Spleen (tissue), 11 donors: ENCODE measurements at regions not wholly inside any gene's neighbourhood (a gene's known extent, or its start where the extent isn't known, plus 50 kb on each side); places are given as distances from the start of the nearest gene placed in this dataset.
"Not testable (repeated sequence)": the region's sequence is repeated elsewhere in the genome, so short reads cannot be mapped to it uniquely, and the experiment has no call there.

Experiments used
- DNase-seq: peaks from one replicate; pipeline ENCODE4 v3.0.0-alpha.2; 2020
- H3K27ac ChIP-seq, 8 donors: fragments of 200-600 bp; sonication (generic) in 7 of 8; 1 replicate in 4 of 8; 2 replicates in 4 of 8; pipeline versions ENCODE4 v1.5.0 to v1.8.0; 2016 to 2021; ENCODE audit warnings: inconsistent platforms in 4 of 8, mild to moderate bottlenecking in 4 of 8, moderate library complexity in 1 of 8
- H3K27me3 ChIP-seq, 7 donors: fragments of 200-600 bp; sonication (generic) in 6 of 7; replicated peaks in 1 of 7; 1 replicate in 4 of 7; 2 replicates in 3 of 7; pipeline versions ENCODE4 v1.5.0 to v1.8.0; 2016 to 2021; ENCODE audit warnings: inconsistent platforms in 3 of 7, mild to moderate bottlenecking in 1 of 7
- H3K36me3 ChIP-seq, 6 donors: fragments of 200-600 bp; sonication (generic) in 5 of 6; 1 replicate in 4 of 6; 2 replicates in 2 of 6; pipeline versions ENCODE4 v1.5.0 to v1.8.0; 2016 to 2021; ENCODE audit warnings: inconsistent platforms in 2 of 6
- H3K4me1 ChIP-seq, 6 donors: fragments of 200-600 bp; sonication (generic) in 5 of 6; 1 replicate in 3 of 6; 2 replicates in 3 of 6; pipeline versions ENCODE4 v1.5.0 to v1.8.0; 2016 to 2021; ENCODE audit warnings: inconsistent platforms in 3 of 6
- H3K4me3 ChIP-seq, 8 donors: fragments of 200-600 bp; sonication (generic) in 7 of 8; 1 replicate in 4 of 8; 2 replicates in 4 of 8; pipeline versions ENCODE4 v1.5.0 to v1.8.0; 2016 to 2021; ENCODE audit warnings: inconsistent platforms in 4 of 8, mild to moderate bottlenecking in 4 of 8, moderate library complexity in 2 of 8
- H3K9me3 ChIP-seq, 8 donors: fragments of 200-600 bp; sonication (generic) in 7 of 8; 1 replicate in 4 of 8; 2 replicates in 4 of 8; pipeline versions ENCODE4 v1.5.0 to v1.8.0; 2016 to 2021; ENCODE audit warnings: inconsistent platforms in 4 of 8
- POLR2A ChIP-seq, 3 donors: fragments of 450-650 bp; IDR thresholded peaks; one replicate each; pipeline ENCODE4 v1.5.1; 2017; ENCODE audit warnings: antibody characterized with exemption in 3 of 3, mild to moderate bottlenecking in 1 of 3
- POLR2AphosphoS5 ChIP-seq, 3 donors: sonication (generic); formaldehyde crosslinking; IDR thresholded peaks; one replicate each; pipeline ENCODE4 v1.5.1; 2017; ENCODE audit warnings: antibody characterized with exemption in 3 of 3
- WGBS, 5 donors: extraction: QIAGEN DNeasy Blood & Tissue Kit in 3 of 5; methylation state at CpG; one replicate each; pipeline versions ENCODE4 v1.1.5 to v1.1.7; 2013 to 2018; 5-methylcytosine and 5-hydroxymethylcytosine counted together
- intact Hi-C: fragments of 100-400 bp; cut with DNase I; formaldehyde crosslinking; loops from one replicate; pipeline ENCODE4 v1.15.0; 2023; ENCODE audit warnings: low total_unique reads
- TF ChIP-seq, protein P1 (sequence below), 11 experiments: fragments of 200-600 bp in 7 of 11; fragments of 450-650 bp in 4 of 11; sonication (generic) in 4 of 11; IDR thresholded peaks in 8 of 11; conservative IDR thresholded peaks in 3 of 11; 1 replicate in 7 of 11; 2 replicates in 4 of 11; pipeline versions ENCODE4 v1.4.0 to v1.8.0; 2016 to 2021; ENCODE audit warnings: antibody characterized with exemption in 11 of 11, inconsistent platforms in 4 of 11, mild to moderate bottlenecking in 1 of 11
- donor health status: healthy with polysubstance abuse.
- donor health status: DM: no; HTN: no; CAD: no; lungs with moderate emphysema.
- donor health status: DM: no; HTN: no; CAD: no.
- donor health status: Bipolar disorder and iron deficiency.
- donor health status: healthy.
- donor health status: DM: no; HTN: no; CAD: no.
- donor health status: DM: yes; HTN: yes; CAD: no.

DNA sequence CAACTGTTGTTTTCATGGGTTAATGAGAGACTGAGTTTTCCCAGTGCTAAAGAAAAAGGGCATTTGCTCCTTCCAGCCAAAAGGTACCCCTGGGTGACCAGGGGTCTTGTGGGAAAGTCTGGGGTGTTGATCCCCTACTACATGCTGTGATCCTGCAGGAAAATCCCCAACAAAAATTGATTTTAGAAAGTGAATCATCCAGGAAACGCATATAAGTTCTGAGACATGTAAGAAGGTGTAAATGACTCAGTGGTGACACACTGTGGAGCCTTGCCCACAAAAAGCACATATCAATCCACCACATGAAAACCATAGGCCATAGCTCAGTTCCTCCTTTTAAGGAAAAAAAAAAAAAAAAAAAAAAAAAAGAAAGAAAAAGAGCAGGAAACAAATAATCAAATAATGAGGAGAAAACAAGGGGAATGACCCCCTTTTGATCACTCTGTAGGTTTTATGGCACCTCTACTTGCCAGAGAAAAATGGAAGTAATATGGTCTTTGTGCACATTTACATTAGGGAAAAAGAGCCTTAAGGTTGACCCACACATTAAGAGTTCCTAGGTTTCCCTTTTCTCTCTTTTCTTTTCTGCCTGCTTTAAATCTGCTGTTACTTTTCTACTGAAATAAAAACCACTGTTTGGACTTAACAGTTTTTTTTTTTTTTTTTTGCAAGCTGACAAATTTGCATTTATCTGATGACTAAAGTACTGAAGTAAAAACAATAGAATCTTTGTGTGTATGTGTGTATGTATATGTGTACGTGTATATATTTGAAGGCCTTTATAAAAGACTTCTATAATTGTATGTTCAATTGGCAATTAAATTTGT is 386.0 kb downstream of the KIF20B start:
- Histone ChIP-seq H3K27ac (no peak overlapping the region), H3K36me3 (no peaks in the 10 kb centered on the region), H3K4me3 (no peak overlapping the region), H3K27me3 (no peaks in the 10 kb centered on the region), H3K4me1 (no peaks in the 10 kb centered on the region), H3K9me3 (no peaks in the 10 kb centered on the region)
- no peak for DNase-seq
- TF ChIP-seq, protein P1, sequence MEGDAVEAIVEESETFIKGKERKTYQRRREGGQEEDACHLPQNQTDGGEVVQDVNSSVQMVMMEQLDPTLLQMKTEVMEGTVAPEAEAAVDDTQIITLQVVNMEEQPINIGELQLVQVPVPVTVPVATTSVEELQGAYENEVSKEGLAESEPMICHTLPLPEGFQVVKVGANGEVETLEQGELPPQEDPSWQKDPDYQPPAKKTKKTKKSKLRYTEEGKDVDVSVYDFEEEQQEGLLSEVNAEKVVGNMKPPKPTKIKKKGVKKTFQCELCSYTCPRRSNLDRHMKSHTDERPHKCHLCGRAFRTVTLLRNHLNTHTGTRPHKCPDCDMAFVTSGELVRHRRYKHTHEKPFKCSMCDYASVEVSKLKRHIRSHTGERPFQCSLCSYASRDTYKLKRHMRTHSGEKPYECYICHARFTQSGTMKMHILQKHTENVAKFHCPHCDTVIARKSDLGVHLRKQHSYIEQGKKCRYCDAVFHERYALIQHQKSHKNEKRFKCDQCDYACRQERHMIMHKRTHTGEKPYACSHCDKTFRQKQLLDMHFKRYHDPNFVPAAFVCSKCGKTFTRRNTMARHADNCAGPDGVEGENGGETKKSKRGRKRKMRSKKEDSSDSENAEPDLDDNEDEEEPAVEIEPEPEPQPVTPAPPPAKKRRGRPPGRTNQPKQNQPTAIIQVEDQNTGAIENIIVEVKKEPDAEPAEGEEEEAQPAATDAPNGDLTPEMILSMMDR (IDR thresholded peaks at IDR 0.05 in 8 of 11, conservative IDR thresholded peaks at IDR 0.05 in 3 of 11) = no peak
- TF ChIP-seq POLR2AphosphoS5 (IDR thresholded peaks at IDR 0.05) (no peak), POLR2A (IDR thresholded peaks at IDR 0.05) (no peak)
- intact Hi-C loops = no loop called here
- WGBS, 5 donors = 58 to 87% (median 65%) methylated on average over 2 of the region's 2 CpGs

DNA sequence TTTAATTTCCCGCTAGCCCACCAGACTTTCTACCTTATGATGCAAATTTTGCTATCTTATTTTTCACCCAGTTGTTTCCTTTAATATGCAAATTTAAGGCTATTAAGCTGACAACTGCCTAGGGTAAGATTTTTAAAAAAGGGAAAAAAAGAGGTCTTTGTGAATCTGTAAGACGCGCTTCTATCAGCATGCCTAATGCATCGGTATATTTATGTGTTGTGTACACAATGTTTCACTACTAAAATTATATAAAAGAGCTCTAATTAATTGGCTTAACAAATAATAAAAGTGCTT is 386.6 kb downstream of the KIF20B start:
- no peak overlapping the region for H3K27ac ChIP-seq
- no peaks in the 10 kb centered on the region for H3K9me3 ChIP-seq
- H3K36me3 ChIP-seq = no peaks in the 10 kb centered on the region
- intact Hi-C loops = no loop called here
- no peak overlapping the region for H3K4me3 ChIP-seq
- no peaks in the 10 kb centered on the region for H3K27me3 ChIP-seq
- no peak for TF ChIP-seq POLR2A (IDR thresholded peaks at IDR 0.05)
- TF ChIP-seq POLR2AphosphoS5 (IDR thresholded peaks at IDR 0.05) = no peak
- TF ChIP-seq, protein P1 (IDR thresholded peaks at IDR 0.05 in 8 of 11, conservative IDR thresholded peaks at IDR 0.05 in 3 of 11) = no peak
- no peak for DNase-seq
- 94 to 98% (median 95%) methylated on average over 4 of the region's 4 CpGs for WGBS, 5 donors
- H3K4me1 ChIP-seq = no peaks in the 10 kb centered on the region

DNA sequence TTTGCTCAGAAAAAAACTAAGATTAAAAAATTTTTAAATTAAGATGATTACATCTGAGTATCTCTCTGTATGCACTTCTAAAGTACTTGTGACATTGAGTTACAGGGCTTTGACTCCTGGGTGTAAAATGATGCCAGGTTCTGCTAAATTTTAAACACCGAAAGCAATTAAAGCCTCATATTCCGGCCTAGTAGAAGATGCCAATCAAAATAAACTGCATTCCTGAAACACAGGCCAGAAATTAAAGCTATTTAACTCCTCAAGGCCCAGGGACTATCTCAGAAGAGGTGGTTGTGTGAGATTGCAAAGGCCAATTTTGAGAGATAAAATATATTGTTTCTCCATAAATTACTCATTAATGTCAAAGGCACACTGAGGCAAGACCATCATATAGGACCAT is 388.3 kb downstream of the KIF20B start:
- no peaks in the 10 kb centered on the region for H3K27me3 ChIP-seq
- intact Hi-C loops = no loop called here
- H3K27ac ChIP-seq = no peak overlapping the region
- H3K9me3 ChIP-seq = no peaks in the 10 kb centered on the region
- 36 to 67% (median 61%) methylated on average over 2 of the region's 2 CpGs for WGBS, 5 donors
- no peaks in the 10 kb centered on the region for H3K36me3 ChIP-seq
- no peak overlapping the region for H3K4me3 ChIP-seq
- no peaks in the 10 kb centered on the region for H3K4me1 ChIP-seq
- TF ChIP-seq, protein P1 (IDR thresholded peaks at IDR 0.05 in 8 of 11, conservative IDR thresholded peaks at IDR 0.05 in 3 of 11) = no peak
- no peak for TF ChIP-seq POLR2A (IDR thresholded peaks at IDR 0.05)
- TF ChIP-seq POLR2AphosphoS5 (IDR thresholded peaks at IDR 0.05) = no peak
- no peak for DNase-seq

DNA sequence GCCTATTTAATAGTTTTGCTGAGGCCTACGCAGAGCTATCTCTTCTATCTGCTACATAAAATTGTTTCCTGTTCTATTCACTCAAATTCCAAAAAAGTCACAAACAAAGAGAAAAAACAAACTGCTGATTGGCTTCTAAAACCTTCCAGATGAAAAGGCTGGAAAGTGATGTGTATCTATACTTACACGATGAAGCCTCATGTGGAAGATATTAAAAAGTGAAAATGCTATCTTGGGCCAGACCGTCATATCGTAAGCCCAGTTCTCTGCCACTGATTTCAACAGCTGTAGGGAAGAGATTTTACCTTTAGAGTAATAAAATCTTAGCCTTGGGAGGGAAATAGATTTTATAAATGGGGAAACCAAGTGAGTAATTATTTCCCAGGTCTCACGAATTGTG is 394.8 kb downstream of the KIF20B start:
- Histone ChIP-seq H3K4me3 (no peak overlapping the region), H3K36me3 (no peaks in the 10 kb centered on the region), H3K27me3 (no peaks in the 10 kb centered on the region), H3K27ac (no peak overlapping the region), H3K9me3 (no peaks in the 10 kb centered on the region), H3K4me1 (no peaks in the 10 kb centered on the region)
- 73 to 95% (median 79%) methylated on average over 5 of the region's 5 CpGs for WGBS, 5 donors
- no peak for DNase-seq
- TF ChIP-seq, protein P1 (IDR thresholded peaks at IDR 0.05 in 8 of 11, conservative IDR thresholded peaks at IDR 0.05 in 3 of 11) = no peak
- no peak for TF ChIP-seq POLR2A (IDR thresholded peaks at IDR 0.05)
- TF ChIP-seq POLR2AphosphoS5 (IDR thresholded peaks at IDR 0.05) = no peak
- intact Hi-C loops = no loop called here

DNA sequence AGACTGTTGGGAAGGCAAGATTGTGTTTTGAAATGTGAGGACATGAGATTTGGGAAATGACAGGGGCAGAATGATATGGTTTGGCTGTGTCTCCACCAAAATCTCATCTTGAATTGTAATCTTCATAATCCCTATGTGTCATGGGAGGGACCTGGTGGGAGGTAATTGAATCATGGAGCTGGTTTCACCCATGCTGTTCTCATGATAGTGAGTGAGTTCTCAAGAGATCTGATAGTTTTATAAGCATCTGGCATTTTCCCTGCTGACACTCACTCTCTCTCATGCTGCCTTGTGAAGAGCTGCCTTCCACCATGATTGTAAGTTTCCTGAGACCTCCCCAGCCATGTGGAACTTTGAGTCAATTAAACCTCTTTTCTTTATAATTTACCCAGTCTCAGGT is 406.2 kb downstream of the KIF20B start:
- H3K27me3 ChIP-seq, H3K4me1 ChIP-seq, H3K36me3 ChIP-seq, intact Hi-C loops, H3K9me3 ChIP-seq, DNase-seq, H3K27ac ChIP-seq, H3K4me3 ChIP-seq: not testable (repeated sequence)
